H1 (cell line): ENCODE measurements at regions not wholly inside any gene's neighbourhood (a gene's known extent, or its start where the extent isn't known, plus 50 kb on each side); places are given as distances from the start of the nearest gene placed in this dataset.

ENCODE experiments used
- CTCF ChIA-PET: fragments of 300-600 bp; sonication (Branson Sonifier 250); formaldehyde crosslinking; loops from one replicate; lab custom pipeline; 2021; ENCODE audit not compliant: partially characterized antibody; lab: Charles Lee
- POLR2A ChIA-PET: fragments of 300-600 bp; sonication (Branson Sonifier 250); formaldehyde crosslinking; loops from one replicate; lab custom pipeline; 2021; ENCODE audit warnings: inconsistent platforms; ENCODE audit not compliant: partially characterized antibody; lab: Charles Lee
- DNase-seq, 2 experiments: peaks; one replicate each; pipeline versions ENCODE4 v3.0.0 to v3.0.0-alpha.2; 2010 to 2022; ENCODE audit warnings: low spot score in 2 of 2, low read depth in 1 of 2, mixed read lengths in 1 of 2
- FAIRE-seq: peaks from 2 replicates; lab custom pipeline; 2011; peaks lifted over from hg19 to GRCh38; lab: Jason Lieb, UNC
- H2AFZ ChIP-seq: 2 replicates; pipeline ENCODE4 v1.8.1; 2012; ENCODE audit warnings: low read length, inconsistent platforms
- H2AK5ac ChIP-seq: 2 replicates; pipeline ENCODE4 v1.6.1; 2013; ENCODE audit warnings: low read depth, low read length
- H2BK120ac ChIP-seq: replicated peaks from 2 replicates; pipeline ENCODE3; 2013; ENCODE audit warnings: low read depth, low read length, inconsistent platforms
- H2BK12ac ChIP-seq: 2 replicates; pipeline ENCODE4 v1.6.1; 2013; ENCODE audit warnings: low read depth, low read length
- H2BK15ac ChIP-seq: 2 replicates; pipeline ENCODE4 v1.6.1; 2013; ENCODE audit warnings: low read length
- H2BK20ac ChIP-seq: 2 replicates; pipeline ENCODE4 v1.6.1; 2013; ENCODE audit warnings: low read length
- H2BK5ac ChIP-seq: 2 replicates; pipeline ENCODE4 v1.6.1; 2013; ENCODE audit warnings: low read depth, low read length
- H3K14ac ChIP-seq: 2 replicates; pipeline ENCODE4 v1.6.1; 2013; ENCODE audit warnings: inconsistent platforms; ENCODE audit not compliant: insufficient read length
- H3K18ac ChIP-seq: 2 replicates; pipeline ENCODE4 v1.6.1; 2013; ENCODE audit warnings: low read length; ENCODE audit errors: extremely low read depth
- H3K23ac ChIP-seq: 2 replicates; pipeline ENCODE4 v1.6.1; 2013; ENCODE audit warnings: inconsistent platforms; ENCODE audit not compliant: insufficient read length
- H3K23me2 ChIP-seq: 2 replicates; pipeline ENCODE4 v1.6.1; 2013; ENCODE audit warnings: low read depth, low read length
- H3K27ac ChIP-seq: 2 replicates; pipeline ENCODE4 v1.6.1; 2011; ENCODE audit warnings: low read depth, low read length, inconsistent platforms
- H3K27me3 ChIP-seq, 4 experiments: replicated peaks in 1 of 4; 1 replicate in 1 of 4; 2 replicates in 3 of 4; pipeline versions ENCODE4 v1.6.1 to v1.8.1; 2011 to 2013; ENCODE audit warnings: low read length in 3 of 4, mild to moderate bottlenecking in 3 of 4, inconsistent platforms in 2 of 4, mixed read lengths in 2 of 4, moderate library complexity in 1 of 4; ENCODE audit not compliant: control insufficient read depth in 3 of 4, insufficient read depth in 3 of 4; ENCODE audit errors: extremely low read depth in 1 of 4
- H3K36me3 ChIP-seq, 4 experiments: 2 replicates each; pipeline versions ENCODE4 v1.6.1 to v1.8.1; 2011 to 2013; ENCODE audit warnings: mild to moderate bottlenecking in 4 of 4, low read length in 3 of 4, moderate library complexity in 2 of 4, control low read depth in 1 of 4, inconsistent platforms in 1 of 4; ENCODE audit not compliant: insufficient read depth in 4 of 4, control insufficient read depth in 2 of 4
- H3K4ac ChIP-seq: replicated peaks from 2 replicates; pipeline ENCODE3; 2013; ENCODE audit warnings: low read length, low read depth, mixed read lengths, inconsistent platforms; ENCODE audit not compliant: insufficient read length
- H3K4me1 ChIP-seq, 4 experiments: replicated peaks in 1 of 4; 1 replicate in 1 of 4; 2 replicates in 3 of 4; pipeline versions ENCODE4 v1.6.1 to v1.8.1; 2011 to 2013; ENCODE audit warnings: low read length in 3 of 4, inconsistent platforms in 2 of 4, mixed read lengths in 1 of 4; ENCODE audit not compliant: insufficient read depth in 4 of 4, control insufficient read depth in 3 of 4
- H3K4me2 ChIP-seq, 2 experiments: 2 replicates each; pipeline versions ENCODE4 v1.6.1 to v1.8.1; 2011 to 2013; ENCODE audit warnings: low read depth in 2 of 2, low read length in 2 of 2, control low read depth in 1 of 2, inconsistent platforms in 1 of 2, mild to moderate bottlenecking in 1 of 2; ENCODE audit not compliant: insufficient read depth in 1 of 2
- H3K4me3 ChIP-seq, 4 experiments: fragments of 200-600, 300-600 bp in 1 of 4; sonication (generic), shearing (Covaris generic), sonication (Bioruptor Twin) in 1 of 4; 2 replicates each; pipeline versions ENCODE4 v1.5.1 to v1.8.1; 2011 to 2016; ENCODE audit warnings: low read length in 4 of 4, low read depth in 3 of 4, control low read depth in 2 of 4, inconsistent platforms in 2 of 4, mild to moderate bottlenecking in 2 of 4, mixed read lengths in 1 of 4, moderate library complexity in 1 of 4; ENCODE audit not compliant: insufficient read depth in 2 of 4; ENCODE audit errors: extremely low read depth in 1 of 4
- H3K56ac ChIP-seq: replicated peaks from 2 replicates; pipeline ENCODE3; 2013; ENCODE audit warnings: low read depth, mild to moderate bottlenecking, mixed read lengths, low read length, inconsistent platforms; ENCODE audit not compliant: insufficient read length
- H3K79me1 ChIP-seq: 2 replicates; pipeline ENCODE4 v1.6.1; 2013; ENCODE audit warnings: low read depth, low read length, control low read depth
- H3K79me2 ChIP-seq, 2 experiments: 2 replicates each; pipeline versions ENCODE4 v1.6.1 to v1.8.1; 2012 to 2013; ENCODE audit warnings: low read length in 2 of 2, mild to moderate bottlenecking in 2 of 2, inconsistent platforms in 1 of 2; ENCODE audit not compliant: insufficient read depth in 2 of 2, control insufficient read depth in 1 of 2
- H3K9ac ChIP-seq, 4 experiments: replicated peaks in 1 of 4; 1 replicate in 1 of 4; 2 replicates in 3 of 4; pipeline versions ENCODE4 v1.6.1 to v1.8.1; 2011 to 2013; ENCODE audit warnings: low read depth in 3 of 4, low read length in 3 of 4, control low read depth in 2 of 4, mild to moderate bottlenecking in 2 of 4, moderate library complexity in 2 of 4, inconsistent platforms in 1 of 4; ENCODE audit errors: extremely low read depth in 1 of 4
- H3K9me3 ChIP-seq, 2 experiments: 2 replicates each; pipeline versions ENCODE4 v1.6.1 to v1.8.1; 2012 to 2013; ENCODE audit warnings: mild to moderate bottlenecking in 2 of 2, moderate library complexity in 2 of 2, control low read depth in 1 of 2, inconsistent platforms in 1 of 2, low read depth in 1 of 2, low read length in 1 of 2, mixed read lengths in 1 of 2; ENCODE audit not compliant: insufficient read depth in 2 of 2
- H4K20me1 ChIP-seq, 2 experiments: replicated peaks in 1 of 2; 2 replicates each; pipeline versions ENCODE3 to v1.8.1; 2011 to 2013; ENCODE audit warnings: inconsistent platforms in 2 of 2, low read length in 2 of 2, mild to moderate bottlenecking in 1 of 2; ENCODE audit not compliant: insufficient read depth in 2 of 2, control insufficient read depth in 1 of 2
- H4K5ac ChIP-seq: 2 replicates; pipeline ENCODE4 v1.6.1; 2013; ENCODE audit warnings: low read length, low read depth, mixed read lengths, inconsistent platforms; ENCODE audit not compliant: insufficient read length
- H4K8ac ChIP-seq: 2 replicates; pipeline ENCODE4 v1.8.0; 2013; ENCODE audit warnings: mild to moderate bottlenecking, moderate library complexity, low read length, inconsistent platforms; ENCODE audit not compliant: insufficient read depth; ENCODE audit errors: extremely low read depth
- H4K91ac ChIP-seq: replicated peaks from 2 replicates; pipeline ENCODE3; 2013; ENCODE audit warnings: low read length, mixed read lengths, inconsistent platforms; ENCODE audit not compliant: insufficient read length
- ATF2 ChIP-seq: IDR thresholded peaks from 2 replicates; pipeline ENCODE4 v1.6.1; 2012; ENCODE audit warnings: low read length, inconsistent platforms
- BRCA1 ChIP-seq: IDR thresholded peaks from 2 replicates; pipeline ENCODE4 v1.6.1; 2012; ENCODE audit warnings: low read depth, low read length, improper control_type of control experiment
- CBX8 ChIP-seq: fragments of 300-800, 300-1000 bp; sonication (generic); IDR thresholded peaks from 2 replicates; pipeline ENCODE4 v1.7.1; 2016; ENCODE audit warnings: low read depth, low read length, borderline replicate concordance
- CTBP2 ChIP-seq: IDR thresholded peaks from 2 replicates; pipeline ENCODE4 v1.7.0; 2011; ENCODE audit warnings: borderline replicate concordance, mild to moderate bottlenecking, moderate library complexity, mixed read lengths, low read length; ENCODE audit not compliant: insufficient read depth, insufficient read length
- JUND ChIP-seq: IDR thresholded peaks from 2 replicates; pipeline ENCODE4 v1.6.1; 2011; ENCODE audit warnings: mild to moderate bottlenecking, improper control_type of control experiment, low read length
- MAX ChIP-seq: IDR thresholded peaks from 2 replicates; pipeline ENCODE4 v1.6.1; 2012; ENCODE audit warnings: inconsistent platforms
- RBBP5 ChIP-seq: IDR thresholded peaks from 2 replicates; pipeline ENCODE4 v1.7.1; 2012; ENCODE audit warnings: low read depth, mild to moderate bottlenecking, inconsistent platforms, low read length, moderate library complexity, borderline replicate concordance
- RNF2 ChIP-seq: fragments of 200-900, 300-1000 bp; sonication (generic); IDR thresholded peaks from 2 replicates; pipeline ENCODE4 v1.7.1; 2016; ENCODE audit warnings: borderline replicate concordance, low read depth, mild to moderate bottlenecking, antibody characterized with exemption, low read length; ENCODE audit not compliant: poor library complexity, severe bottlenecking; ENCODE audit errors: missing control alignments
- SIX5 ChIP-seq: IDR thresholded peaks from 2 replicates; pipeline ENCODE4 v1.6.1; 2011; ENCODE audit warnings: mild to moderate bottlenecking, low read depth, low read length
- USF2 ChIP-seq: IDR thresholded peaks from 2 replicates; pipeline ENCODE4 v1.6.1; 2011; ENCODE audit warnings: low read length, improper control_type of control experiment
- WGBS, 2 experiments: shearing (Covaris generic) in 1 of 2; methylation state at CpG; one replicate each; pipeline versions ENCODE4 v1.1.6 to v1.1.7; 2013 to 2015; ENCODE audit warnings: low lambda C conversion rate in 2 of 2, mixed read lengths in 2 of 2, inconsistent platforms in 1 of 2, low coverage in 1 of 2, missing lambda C conversion rate in 1 of 2; ENCODE audit not compliant: insufficient replicate concordance in 2 of 2, insufficient coverage in 1 of 2, insufficient read length in 1 of 2; ENCODE audit errors: extremely low coverage in 1 of 2, missing lambda C conversion rate in 1 of 2; 5-methylcytosine and 5-hydroxymethylcytosine counted together

GRCh38 chr2:70393881-70394280 lies 92.0 kb upstream of the FAM136A start:
- Histone ChIP-seq H3K4me3 (no peak overlapping the region), H4K5ac (no peak overlapping the region), H2BK12ac (no peak overlapping the region), H3K4ac (no peak overlapping the region), H2BK15ac (no peak overlapping the region), H3K27me3 (peaks cover 0 to 8% (median under 1%) of the 10 kb centered on the region in 4 experiments; a peak in 3 of 7 replicates), H3K4me1 (no peaks in the 10 kb centered on the region), H2BK5ac (no peak overlapping the region), H2BK20ac (no peak overlapping the region), H3K14ac (no peak overlapping the region), H2AK5ac (no peak overlapping the region), H3K36me3 (no peaks in the 10 kb centered on the region), H3K9me3 (no peaks in the 10 kb centered on the region), H3K9ac (no peak overlapping the region), H4K20me1 (peaks cover 0 to 1% of the 10 kb centered on the region in 2 experiments), H3K79me1 (no peaks in the 10 kb centered on the region), H3K18ac (no peak overlapping the region), H3K56ac (no peak overlapping the region), H2AFZ (no peak overlapping the region), H3K4me2 (no peak overlapping the region), H3K27ac (no peak overlapping the region), H3K23ac (no peak overlapping the region), H3K79me2 (peaks cover 0 to 2% of the 10 kb centered on the region in 2 experiments; a peak in 1 of 4 replicates), H4K8ac (no peak overlapping the region), H2BK120ac (no peak overlapping the region), H4K91ac (no peak overlapping the region), H3K23me2 (no peaks in the 10 kb centered on the region)
- DNase-seq: no peak
- CTCF ChIA-PET: no interaction called here
- FAIRE-seq: no peak
- 83% methylated on average over 3 of the region's 3 CpGs; no CpG with 5 or more reads in 1 of the 2 experiments for WGBS, 2 experiments
- POLR2A ChIA-PET: no interaction called here
- TF ChIP-seq CTBP2 (no peak), CBX8 (no peak), JUND (no peak), RBBP5 (no peak), USF2 (no peak), SIX5 (no peak), RNF2 (no peak), BRCA1 (no peak), MAX (no peak), ATF2 (no peak)
